OCI-LY7 (cell line): ENCODE measurements at regions not wholly inside any gene's neighbourhood (a gene's known extent, or its start where the extent isn't known, plus 50 kb on each side); places are given as distances from the start of the nearest gene placed in this dataset.

Experiments
- CTCF ChIP-seq: fragments of 200-600 bp; sonication (generic); conservative IDR thresholded peaks from 2 replicates; pipeline ENCODE4 v1.5.1; 2014; ENCODE audit warnings: mild to moderate bottlenecking, antibody characterized with exemption, low read length, moderate library complexity, mixed read lengths
- EZH2phosphoT487 ChIP-seq: fragments of 200-600 bp; sonication (generic); IDR thresholded peaks from 2 replicates; pipeline ENCODE4 v1.6.1; 2018; ENCODE audit warnings: low read depth, borderline replicate concordance, mild to moderate bottlenecking, mixed run types, antibody characterized with exemption, low read length, moderate library complexity, mixed read lengths

DNA sequence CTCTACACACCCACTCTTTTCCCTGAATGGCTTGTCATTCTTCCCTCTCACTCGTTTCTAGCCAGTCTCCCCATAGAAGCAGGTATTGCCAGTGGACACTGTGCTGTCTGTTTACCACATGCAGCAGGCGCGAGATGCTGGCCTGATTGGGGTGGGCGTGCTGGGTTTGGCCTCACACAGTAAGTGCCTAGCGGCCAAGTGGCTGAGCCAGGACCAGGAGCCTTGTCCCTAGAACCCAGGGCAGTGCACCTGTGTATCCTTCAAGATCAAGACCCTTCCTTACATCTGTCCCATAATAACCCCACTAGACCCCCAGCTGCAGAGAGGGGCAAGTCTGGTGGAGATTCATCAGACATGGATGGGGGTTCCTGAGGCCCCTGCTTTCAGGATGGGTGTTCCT, 112.8 kb upstream of the IRX4 start:
- TF ChIP-seq CTCF = no peak
- TF ChIP-seq EZH2phosphoT487 = no peak
